ENCODE measurements at regions not wholly inside any gene's neighbourhood (a gene's known extent, or its start where the extent isn't known, plus 50 kb on each side); places are given as distances from the start of the nearest gene placed in this dataset.

- H3K27ac ChIP-seq (ENCODE audit: insufficient read depth, low read length), result no peak overlapping the region
- peaks cover 0 to 4% of the 10 kb centered on the region in 2 experiments; a peak in 2 of 4 replicates for H3K79me1 ChIP-seq (ENCODE audit: low read depth in 1 of 2, low read length in 2 of 2)
- ATAC-seq (ENCODE audit: low read depth) (no peak), DNase-seq (no peak)
- no peak overlapping the region for H3K18ac ChIP-seq (ENCODE audit: low read depth, low read length)
- in situ Hi-C loops (cut with MboI; ENCODE audit: low sequenced_read_pairs), result no loop called here
- H2AK5ac ChIP-seq (ENCODE audit: low read depth, low read length), result peak overlapping the region; percentile 98; the same call in 1 of the 2 replicates
- TF ChIP-seq RFX5 (IDR thresholded peaks at IDR 0.05; ENCODE audit: low read depth, low read length), result no peak
- TF ChIP-seq, protein P1, sequence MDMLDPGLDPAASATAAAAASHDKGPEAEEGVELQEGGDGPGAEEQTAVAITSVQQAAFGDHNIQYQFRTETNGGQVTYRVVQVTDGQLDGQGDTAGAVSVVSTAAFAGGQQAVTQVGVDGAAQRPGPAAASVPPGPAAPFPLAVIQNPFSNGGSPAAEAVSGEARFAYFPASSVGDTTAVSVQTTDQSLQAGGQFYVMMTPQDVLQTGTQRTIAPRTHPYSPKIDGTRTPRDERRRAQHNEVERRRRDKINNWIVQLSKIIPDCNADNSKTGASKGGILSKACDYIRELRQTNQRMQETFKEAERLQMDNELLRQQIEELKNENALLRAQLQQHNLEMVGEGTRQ (IDR thresholded peaks at IDR 0.05; ENCODE audit: low read depth, low read length), result no peak
- TF ChIP-seq MXI1 (IDR thresholded peaks at IDR 0.05; ENCODE audit: borderline replicate concordance, low read depth, low read length), result no peak
- TF ChIP-seq POLR2A (IDR thresholded peaks at IDR 0.05; ENCODE audit: low read depth, low read length), result no peak
- intact Hi-C loops (cut with micrococcal nuclease), result no loop called here
- H3K4me3 ChIP-seq (ENCODE audit: insufficient read depth, low read depth, low read length), result no peak overlapping the region
- ChIA-PET CTCF (no interaction called here), POLR2A (ENCODE audit: unreplicated experiment) (no interaction called here)
- dilution Hi-C loops (cut with HindIII; ENCODE audit: low sequenced_read_pairs, unreplicated experiment), result no loop called here
- peaks cover 21% of the 10 kb centered on the region for H3K9me1 ChIP-seq (ENCODE audit: insufficient read depth, low read length)
- H3K9ac ChIP-seq (ENCODE audit: low read depth, low read length), result no peak overlapping the region
- no peak overlapping the region for H2BK5ac ChIP-seq (ENCODE audit: low read depth, low read length, poor library complexity, severe bottlenecking)
- no peaks in the 10 kb centered on the region for H4K20me1 ChIP-seq (ENCODE audit: insufficient read depth, low read length)
- no peak overlapping the region for H3K4me2 ChIP-seq (ENCODE audit: low read depth, low read length)
- H3K4me1 ChIP-seq (ENCODE audit: control insufficient read depth, insufficient read depth, low read length), result peaks cover 28% of the 10 kb centered on the region
- H2AK9ac ChIP-seq (replicated peaks; ENCODE audit: low read depth, low read length, poor library complexity), result peak overlapping the region; percentile 62
- H3K27me3 ChIP-seq (ENCODE audit: control insufficient read depth, insufficient read depth, low read length), result peaks cover 8% of the 10 kb centered on the region
- 100% methylated on average over 3 of the region's 11 CpGs; no CpG with 5 or more reads in 1 of the 2 experiments for WGBS, 2 experiments (ENCODE audit: extremely low coverage in 2 of 2, insufficient read length in 1 of 2)
- no peak overlapping the region for H3K4ac ChIP-seq (ENCODE audit: low read depth, low read length)
- no peak overlapping the region for H4K91ac ChIP-seq (ENCODE audit: insufficient read depth, low read depth, low read length)
- no peak overlapping the region for H2BK20ac ChIP-seq (ENCODE audit: low read depth, low read length)
- H3K36me3 ChIP-seq (ENCODE audit: control insufficient read depth, insufficient read depth, low read length), result no peaks in the 10 kb centered on the region
- no peaks in the 10 kb centered on the region for H3K9me3 ChIP-seq (ENCODE audit: control insufficient read depth, insufficient read depth, low read length)
- H3K23ac ChIP-seq (ENCODE audit: low read depth, low read length), result no peak overlapping the region
- H2AFZ ChIP-seq (replicated peaks; ENCODE audit: low read length, poor library complexity), result no peak overlapping the region
- no peak overlapping the region for H2BK120ac ChIP-seq (ENCODE audit: low read depth, low read length)
- no peak overlapping the region for H3K14ac ChIP-seq (replicated peaks; ENCODE audit: low read depth, low read length)
- no peak overlapping the region for H3K56ac ChIP-seq (ENCODE audit: extremely low read depth, insufficient read depth, low read length)
- H4K8ac ChIP-seq (ENCODE audit: low read depth in 2 of 2, low read length in 2 of 2), result no peak overlapping the region
- no TSS peak for BruUV-seq (replicated peaks)
- H4K5ac ChIP-seq (ENCODE audit: low read depth, low read length), result no peak overlapping the region
- peak overlapping the region; percentile 74; the same call in 2 of the 3 replicates for H2BK15ac ChIP-seq (ENCODE audit: low read depth, low read length)
Observed at GRCh38 chr7:84633-85020, 107.7 kb upstream of the FAM20C start.

Data from IMR-90 (cell line).